ENCODE measurements at regions not wholly inside any gene's neighbourhood (a gene's known extent, or its start where the extent isn't known, plus 50 kb on each side); places are given as distances from the start of the nearest gene placed in this dataset.

DNA sequence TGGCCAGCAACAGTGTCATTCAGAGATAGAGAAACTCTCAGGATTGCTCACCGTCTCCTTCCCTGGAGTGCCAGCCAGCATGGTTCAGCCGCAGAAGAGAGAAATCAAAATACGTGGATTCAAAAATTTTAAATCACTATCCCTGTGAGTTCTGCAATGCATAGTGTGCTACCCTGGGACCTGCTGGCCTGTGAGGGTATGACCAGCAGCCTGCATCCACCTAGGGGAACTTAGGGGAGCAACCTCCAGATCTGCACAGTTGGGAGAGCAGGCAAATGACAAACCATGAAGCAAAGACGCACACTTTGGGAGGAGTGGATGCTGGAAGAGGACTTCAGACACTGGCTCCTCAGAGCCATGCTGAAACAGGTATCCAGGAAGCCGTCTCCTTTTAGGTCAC lies 639.3 kb downstream of the TNS3 start:
- TF ChIP-seq, protein P1, sequence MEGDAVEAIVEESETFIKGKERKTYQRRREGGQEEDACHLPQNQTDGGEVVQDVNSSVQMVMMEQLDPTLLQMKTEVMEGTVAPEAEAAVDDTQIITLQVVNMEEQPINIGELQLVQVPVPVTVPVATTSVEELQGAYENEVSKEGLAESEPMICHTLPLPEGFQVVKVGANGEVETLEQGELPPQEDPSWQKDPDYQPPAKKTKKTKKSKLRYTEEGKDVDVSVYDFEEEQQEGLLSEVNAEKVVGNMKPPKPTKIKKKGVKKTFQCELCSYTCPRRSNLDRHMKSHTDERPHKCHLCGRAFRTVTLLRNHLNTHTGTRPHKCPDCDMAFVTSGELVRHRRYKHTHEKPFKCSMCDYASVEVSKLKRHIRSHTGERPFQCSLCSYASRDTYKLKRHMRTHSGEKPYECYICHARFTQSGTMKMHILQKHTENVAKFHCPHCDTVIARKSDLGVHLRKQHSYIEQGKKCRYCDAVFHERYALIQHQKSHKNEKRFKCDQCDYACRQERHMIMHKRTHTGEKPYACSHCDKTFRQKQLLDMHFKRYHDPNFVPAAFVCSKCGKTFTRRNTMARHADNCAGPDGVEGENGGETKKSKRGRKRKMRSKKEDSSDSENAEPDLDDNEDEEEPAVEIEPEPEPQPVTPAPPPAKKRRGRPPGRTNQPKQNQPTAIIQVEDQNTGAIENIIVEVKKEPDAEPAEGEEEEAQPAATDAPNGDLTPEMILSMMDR (IDR thresholded peaks at IDR 0.05) = no peak
- no peak for TF ChIP-seq EZH2 (IDR thresholded peaks at IDR 0.05; ENCODE audit: borderline replicate concordance, insufficient read depth, low read depth, low read length, poor library complexity, severe bottlenecking)
